ENCODE measurements at regions not wholly inside any gene's neighbourhood (a gene's known extent, or its start where the extent isn't known, plus 50 kb on each side); places are given as distances from the start of the nearest gene placed in this dataset.

DNA sequence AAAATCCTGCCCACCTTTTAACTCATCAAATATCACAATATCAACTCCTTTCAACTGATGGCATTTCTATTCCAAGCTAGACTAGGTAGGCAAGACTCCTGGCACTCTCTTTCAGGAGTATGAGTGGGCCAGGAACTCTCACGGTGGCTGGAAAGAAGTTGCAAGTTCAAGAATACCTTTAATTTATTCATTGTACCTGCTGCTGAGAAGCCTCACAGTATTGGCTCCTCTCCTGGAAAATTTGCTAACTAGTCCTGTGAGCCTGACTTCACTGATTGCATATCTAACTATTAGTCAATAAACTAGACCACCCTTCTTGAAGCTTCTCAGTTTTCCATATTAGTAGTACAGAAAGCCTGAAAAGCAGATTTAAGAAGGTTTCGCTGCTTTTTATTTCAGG, 120.2 kb downstream of the DUSP10 start:
- peaks cover 0 to 3% (median 0%) of the 10 kb centered on the region in 8 donors for H3K9me3 ChIP-seq
- intact Hi-C loops (cut with DNase I; ENCODE audit: low total_unique reads), result no loop called here
- TF ChIP-seq POLR2AphosphoS5 (IDR thresholded peaks at IDR 0.05) (no peak), POLR2A (IDR thresholded peaks at IDR 0.05) (no peak)
- TF ChIP-seq, protein P1, sequence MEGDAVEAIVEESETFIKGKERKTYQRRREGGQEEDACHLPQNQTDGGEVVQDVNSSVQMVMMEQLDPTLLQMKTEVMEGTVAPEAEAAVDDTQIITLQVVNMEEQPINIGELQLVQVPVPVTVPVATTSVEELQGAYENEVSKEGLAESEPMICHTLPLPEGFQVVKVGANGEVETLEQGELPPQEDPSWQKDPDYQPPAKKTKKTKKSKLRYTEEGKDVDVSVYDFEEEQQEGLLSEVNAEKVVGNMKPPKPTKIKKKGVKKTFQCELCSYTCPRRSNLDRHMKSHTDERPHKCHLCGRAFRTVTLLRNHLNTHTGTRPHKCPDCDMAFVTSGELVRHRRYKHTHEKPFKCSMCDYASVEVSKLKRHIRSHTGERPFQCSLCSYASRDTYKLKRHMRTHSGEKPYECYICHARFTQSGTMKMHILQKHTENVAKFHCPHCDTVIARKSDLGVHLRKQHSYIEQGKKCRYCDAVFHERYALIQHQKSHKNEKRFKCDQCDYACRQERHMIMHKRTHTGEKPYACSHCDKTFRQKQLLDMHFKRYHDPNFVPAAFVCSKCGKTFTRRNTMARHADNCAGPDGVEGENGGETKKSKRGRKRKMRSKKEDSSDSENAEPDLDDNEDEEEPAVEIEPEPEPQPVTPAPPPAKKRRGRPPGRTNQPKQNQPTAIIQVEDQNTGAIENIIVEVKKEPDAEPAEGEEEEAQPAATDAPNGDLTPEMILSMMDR (IDR thresholded peaks at IDR 0.05 in 8 of 11, conservative IDR thresholded peaks at IDR 0.05 in 3 of 11), result no peak
- H3K36me3 ChIP-seq, result no peaks in the 10 kb centered on the region
- no peak for DNase-seq
- no peaks in the 10 kb centered on the region for H3K4me1 ChIP-seq
- no peak overlapping the region for H3K4me3 ChIP-seq
- no peaks in the 10 kb centered on the region for H3K27me3 ChIP-seq (replicated peaks in 1 of 7)
- H3K27ac ChIP-seq, result no peak overlapping the region
- 95 to 98% (median 96%) methylated on average over 2 of the region's 2 CpGs for WGBS, 5 donors

GRCh38 chr1:221622389-221622788, 119.5 kb downstream of the DUSP10 start:
- no peaks in the 10 kb centered on the region for H3K36me3 ChIP-seq
- H3K4me1 ChIP-seq, result no peaks in the 10 kb centered on the region
- H3K4me3 ChIP-seq, result no peak overlapping the region
- TF ChIP-seq, protein P1 (IDR thresholded peaks at IDR 0.05 in 8 of 11, conservative IDR thresholded peaks at IDR 0.05 in 3 of 11), result no peak
- no peak for TF ChIP-seq POLR2A (IDR thresholded peaks at IDR 0.05)
- no peak for TF ChIP-seq POLR2AphosphoS5 (IDR thresholded peaks at IDR 0.05)
- H3K27me3 ChIP-seq (replicated peaks in 1 of 7), result no peaks in the 10 kb centered on the region
- no peak overlapping the region for H3K27ac ChIP-seq
- intact Hi-C loops (cut with DNase I; ENCODE audit: low total_unique reads), result no loop called here
- H3K9me3 ChIP-seq, result peaks cover 0 to 3% (median 0%) of the 10 kb centered on the region in 8 donors
- DNase-seq, result no peak
- 79 to 96% (median 93%) methylated on average over 2 of the region's 2 CpGs for WGBS, 5 donors

DNA sequence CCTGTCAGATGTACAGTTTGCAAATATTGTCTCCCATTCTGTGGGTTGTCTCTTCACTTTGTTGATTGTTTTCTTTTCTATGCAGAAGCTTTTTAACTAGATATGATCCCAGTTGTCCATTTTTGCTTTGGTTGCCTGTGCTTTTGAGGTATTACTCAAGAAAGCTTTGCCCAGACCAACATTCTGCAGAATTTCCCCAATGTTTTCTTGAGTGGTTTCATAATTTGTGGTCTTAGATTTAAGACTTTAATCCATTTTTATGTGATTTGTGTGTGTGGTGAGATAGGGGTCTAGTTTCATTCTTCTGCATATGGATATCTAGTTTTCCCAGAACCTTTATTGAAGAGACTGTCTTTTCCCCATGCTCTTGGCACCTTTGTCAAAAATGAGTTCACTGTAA, 116.9 kb downstream of the DUSP10 start:
- intact Hi-C loops (cut with DNase I; ENCODE audit: low total_unique reads), result no loop called here
- Histone ChIP-seq H3K4me1 (no peaks in the 10 kb centered on the region), H3K4me3 (no peak overlapping the region), H3K9me3 (no peaks in the 10 kb centered on the region), H3K27me3 (replicated peaks in 1 of 7) (no peaks in the 10 kb centered on the region), H3K36me3 (no peaks in the 10 kb centered on the region), H3K27ac (no peak overlapping the region)
- DNase-seq, result no peak
- TF ChIP-seq, protein P1 (IDR thresholded peaks at IDR 0.05 in 8 of 11, conservative IDR thresholded peaks at IDR 0.05 in 3 of 11), result no peak
- TF ChIP-seq POLR2AphosphoS5 (IDR thresholded peaks at IDR 0.05), result no peak
- no peak for TF ChIP-seq POLR2A (IDR thresholded peaks at IDR 0.05)

- TF ChIP-seq, protein P1 (IDR thresholded peaks at IDR 0.05 in 8 of 11, conservative IDR thresholded peaks at IDR 0.05 in 3 of 11), result no peak
- TF ChIP-seq POLR2A (IDR thresholded peaks at IDR 0.05) (no peak), POLR2AphosphoS5 (IDR thresholded peaks at IDR 0.05) (no peak)
- Histone ChIP-seq H3K36me3 (no peaks in the 10 kb centered on the region), H3K27ac (no peak overlapping the region), H3K27me3 (replicated peaks in 1 of 7) (no peaks in the 10 kb centered on the region), H3K4me1 (no peaks in the 10 kb centered on the region), H3K4me3 (no peak overlapping the region), H3K9me3 (no peaks in the 10 kb centered on the region)
- intact Hi-C loops (cut with DNase I; ENCODE audit: low total_unique reads), result no loop called here
- 92 to 100% (median 100%) methylated on average over 1 of the region's 1 CpG for WGBS, 5 donors
- no peak for DNase-seq
Observed at GRCh38 chr1:221626041-221626440, 115.8 kb downstream of the DUSP10 start.

All from spleen (tissue), 11 donors.